ENCODE measurements at regions not wholly inside any gene's neighbourhood (a gene's known extent, or its start where the extent isn't known, plus 50 kb on each side); places are given as distances from the start of the nearest gene placed in this dataset.
"Not testable (repeated sequence)": the region's sequence is repeated elsewhere in the genome, so short reads cannot be mapped to it uniquely, and the experiment has no call there.

- no peak overlapping the region for H3K27ac ChIP-seq
- no peak overlapping the region for H3K4me3 ChIP-seq
These were observed 177.6 kb upstream of the FGF13 start for GRCh38 chrX:138889149-138889548.

- Histone ChIP-seq H3K27ac (no peak overlapping the region), H3K4me3 (no peak overlapping the region)
These were observed 175.3 kb upstream of the FGF13 start for GRCh38 chrX:138886769-138887168.

GRCh38 chrX:138885886-138886285 is 174.4 kb upstream of the FGF13 start:
- Histone ChIP-seq H3K4me3 (no peak overlapping the region), H3K27ac (no peak overlapping the region)

GRCh38 chrX:138880293-138880692 is 168.8 kb upstream of the FGF13 start:
- H3K4me3 ChIP-seq, H3K27ac ChIP-seq: not testable (repeated sequence)

- Histone ChIP-seq H3K4me3 (no peak overlapping the region), H3K27ac (no peak overlapping the region)
These were observed 166.2 kb upstream of the FGF13 start for GRCh38 chrX:138877746-138878145.

GRCh38 chrX:138875472-138875871 is 164.0 kb upstream of the FGF13 start:
- no peak overlapping the region for H3K4me3 ChIP-seq

GRCh38 chrX:138874271-138874935 is 162.9 kb upstream of the FGF13 start:
- no peak overlapping the region for H3K27ac ChIP-seq
- no peak overlapping the region for H3K4me3 ChIP-seq

More at GRCh38 chrX:138875472-138875871, 164.0 kb upstream of the FGF13 start:
- no peak overlapping the region for H3K27ac ChIP-seq

- not testable (repeated sequence) for H3K4me3 ChIP-seq, H3K27ac ChIP-seq
These were observed 162.1 kb upstream of the FGF13 start for GRCh38 chrX:138873640-138874039.

- no peak overlapping the region for H3K27ac ChIP-seq
- no peak overlapping the region for H3K4me3 ChIP-seq
These were observed 161.0 kb upstream of the FGF13 start for GRCh38 chrX:138872537-138872936.

GRCh38 chrX:138871739-138872138 is 160.2 kb upstream of the FGF13 start:
- Histone ChIP-seq H3K4me3 (no peak overlapping the region), H3K27ac (no peak overlapping the region)

- Histone ChIP-seq H3K4me3 (no peak overlapping the region), H3K27ac (no peak overlapping the region)
These were observed 155.1 kb upstream of the FGF13 start for GRCh38 chrX:138866643-138867042.

- no peak overlapping the region for H3K27ac ChIP-seq
- no peak overlapping the region for H3K4me3 ChIP-seq
These were observed 153.7 kb upstream of the FGF13 start for GRCh38 chrX:138865093-138865649.

- H3K27ac ChIP-seq, result no peak overlapping the region
These were observed 147.9 kb upstream of the FGF13 start for GRCh38 chrX:138859421-138859820.

GRCh38 chrX:138858951-138859350 is 147.4 kb upstream of the FGF13 start:
- no peak overlapping the region for H3K27ac ChIP-seq
- no peak overlapping the region for H3K4me3 ChIP-seq

More at GRCh38 chrX:138859421-138859820, 147.9 kb upstream of the FGF13 start:
- no peak overlapping the region for H3K4me3 ChIP-seq

- H3K4me3 ChIP-seq, result no peak overlapping the region
- H3K27ac ChIP-seq, result no peak overlapping the region
These were observed 146.9 kb upstream of the FGF13 start for GRCh38 chrX:138858438-138858837.

GRCh38 chrX:138856881-138857604 is 145.5 kb upstream of the FGF13 start:
- Histone ChIP-seq H3K4me3 (no peak overlapping the region), H3K27ac (no peak overlapping the region)

GRCh38 chrX:138853936-138854335 is 142.4 kb upstream of the FGF13 start:
- no peak overlapping the region for H3K27ac ChIP-seq

GRCh38 chrX:138849521-138849920 is 138.0 kb upstream of the FGF13 start:
- Histone ChIP-seq H3K4me3 (no peak overlapping the region), H3K27ac (no peak overlapping the region)

More at GRCh38 chrX:138853936-138854335, 142.4 kb upstream of the FGF13 start:
- H3K4me3 ChIP-seq, result no peak overlapping the region

GRCh38 chrX:138847930-138848329 is 136.4 kb upstream of the FGF13 start:
- Histone ChIP-seq H3K4me3 (no peak overlapping the region), H3K27ac (no peak overlapping the region)

- Histone ChIP-seq H3K27ac (no peak overlapping the region), H3K4me3 (no peak overlapping the region)
These were observed 134.3 kb upstream of the FGF13 start for GRCh38 chrX:138845786-138846185.

- H3K27ac ChIP-seq, H3K4me3 ChIP-seq: not testable (repeated sequence)
These were observed 95.9 kb upstream of the FGF13 start for GRCh38 chrX:138807400-138807799.
